CD4-positive, alpha-beta T cell treated with Interleukin-2 at 100 ng/mL for 4 hours (primary cell): ENCODE measurements at regions not wholly inside any gene's neighbourhood (a gene's known extent, or its start where the extent isn't known, plus 50 kb on each side); places are given as distances from the start of the nearest gene placed in this dataset.

ENCODE experiments used
- DNase-seq: peaks from one replicate; pipeline ENCODE4 v3.0.0-alpha.2; 2020; ENCODE audit warnings: low spot score

DNA sequence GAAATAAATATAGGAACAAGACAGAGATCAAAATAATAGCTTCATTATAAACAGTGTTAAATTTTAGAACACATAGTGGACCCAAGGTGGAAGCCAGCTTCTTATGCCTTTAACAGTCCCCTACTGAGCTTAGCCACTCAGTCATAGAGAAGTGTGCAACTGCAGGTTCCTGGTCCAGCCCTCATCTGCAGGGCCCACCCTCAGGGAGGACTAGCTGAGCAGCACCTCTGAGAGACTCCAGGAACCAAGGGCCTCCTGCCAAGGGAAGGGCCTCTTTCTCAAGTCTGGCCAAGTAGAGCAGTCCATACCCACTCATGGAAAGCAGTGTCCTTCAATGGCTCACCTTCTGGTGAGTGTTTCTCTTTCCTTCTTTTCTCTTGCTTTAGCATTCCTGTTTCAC, 173.7 kb upstream of the PRPS1L1 start:
- no peak for DNase-seq

DNA sequence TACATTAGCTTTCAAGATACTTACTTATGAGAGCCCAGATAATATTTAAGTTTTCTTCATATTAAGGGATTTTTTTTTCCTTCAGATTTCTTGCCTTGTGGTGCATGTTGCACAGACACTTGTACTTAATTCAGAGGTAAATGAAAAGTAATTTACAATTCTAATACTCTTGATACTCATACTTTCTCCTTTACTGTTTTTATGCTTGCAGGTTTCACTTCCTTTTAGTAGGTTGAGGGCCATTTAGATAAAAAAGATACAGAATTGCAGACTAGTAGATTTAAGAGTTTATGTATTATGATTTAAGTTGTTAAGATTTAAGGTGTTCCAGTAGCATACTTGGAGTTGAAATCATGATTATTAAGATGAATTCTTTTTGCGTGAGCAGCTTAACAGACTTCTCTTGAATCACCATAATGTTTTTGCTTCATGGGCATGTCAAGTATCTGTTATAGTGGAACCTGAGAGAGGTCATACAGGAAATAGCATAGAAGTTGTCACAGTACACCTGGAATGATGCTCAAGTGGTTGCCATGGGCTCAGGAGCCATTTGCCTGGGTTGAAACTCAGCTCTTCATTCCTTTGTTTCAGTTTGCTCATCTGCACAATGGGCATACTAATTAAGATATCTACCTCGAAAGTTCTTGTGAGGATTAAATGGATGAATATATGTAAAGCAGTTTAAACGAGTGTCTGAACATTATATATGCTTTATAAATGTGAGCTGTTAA, 174.8 kb upstream of the PRPS1L1 start:
- DNase-seq: no peak

DNA sequence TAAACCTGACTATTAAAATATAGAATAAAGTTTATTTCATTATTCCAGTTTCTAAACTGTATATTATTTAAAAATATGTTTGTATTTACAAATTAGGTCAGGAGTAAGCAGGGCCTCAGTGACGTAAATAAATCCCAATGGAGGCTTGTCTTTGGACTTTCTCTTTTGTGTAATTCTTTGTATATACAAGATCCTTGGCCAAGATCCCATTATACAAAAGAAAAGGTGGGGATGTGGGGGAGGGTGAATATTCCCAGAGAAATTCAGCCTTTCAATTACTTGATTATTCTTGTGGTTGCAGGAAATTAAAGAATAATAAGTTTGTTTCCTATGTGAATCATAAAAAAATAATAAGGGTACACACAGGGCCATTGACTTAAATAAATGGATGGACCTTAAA, 178.7 kb upstream of the PRPS1L1 start:
- no peak for DNase-seq

DNA sequence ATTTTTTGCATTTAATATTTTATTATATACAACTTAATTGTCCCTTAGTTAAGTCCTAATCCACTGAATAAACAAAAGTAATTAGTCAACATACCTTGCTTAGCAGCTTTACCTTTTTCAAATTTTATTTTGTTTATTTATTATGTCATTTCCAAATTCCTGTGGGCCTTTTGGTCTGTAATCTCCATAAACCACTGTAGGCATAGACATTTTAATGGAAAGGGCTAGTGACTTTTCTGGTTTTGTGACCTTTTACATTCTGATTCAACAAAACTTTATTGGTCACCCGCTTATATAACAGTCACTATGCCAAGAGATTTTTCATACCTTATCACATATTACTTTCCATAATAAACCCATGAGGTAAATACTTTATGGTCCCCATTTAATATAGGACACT, 181.3 kb upstream of the PRPS1L1 start:
- DNase-seq: no peak

DNA sequence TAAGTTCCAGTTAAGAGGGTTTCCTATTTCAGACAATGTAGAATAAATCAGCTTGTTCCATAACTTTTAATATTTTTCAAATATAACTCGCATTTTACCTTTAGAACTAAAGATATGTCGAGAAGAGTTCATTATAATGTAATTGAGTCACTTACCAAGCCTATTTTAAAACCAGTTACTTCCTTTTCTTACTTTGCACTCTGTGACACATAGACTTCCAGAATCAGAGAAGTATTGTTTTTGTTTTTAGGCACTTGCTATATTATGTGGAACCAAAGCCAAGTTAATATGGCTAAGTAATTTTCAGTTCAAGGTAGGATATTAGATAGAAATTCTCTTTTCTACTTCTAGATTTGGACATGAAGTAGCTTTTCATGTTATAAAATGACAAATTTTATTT, 182.7 kb upstream of the PRPS1L1 start:
- DNase-seq: no peak

DNA sequence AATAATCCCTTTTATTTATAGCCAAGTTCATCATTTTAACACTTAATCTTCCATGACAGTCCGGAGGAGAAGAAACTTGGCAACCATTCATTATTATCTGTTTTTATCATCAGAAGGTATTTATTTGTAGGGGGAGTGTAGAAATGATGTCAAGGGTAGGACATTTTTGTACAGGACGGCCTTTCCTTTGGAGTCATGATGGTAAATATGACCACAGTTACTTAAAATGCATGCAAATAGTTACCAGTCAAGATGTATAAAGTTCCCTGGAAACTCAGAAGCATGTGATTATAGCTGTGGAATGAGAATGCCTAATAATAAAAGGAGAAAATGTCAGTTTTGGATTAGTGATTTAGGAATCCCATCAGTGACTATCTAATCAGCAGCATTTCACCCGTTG, 183.1 kb upstream of the PRPS1L1 start:
- no peak for DNase-seq

DNA sequence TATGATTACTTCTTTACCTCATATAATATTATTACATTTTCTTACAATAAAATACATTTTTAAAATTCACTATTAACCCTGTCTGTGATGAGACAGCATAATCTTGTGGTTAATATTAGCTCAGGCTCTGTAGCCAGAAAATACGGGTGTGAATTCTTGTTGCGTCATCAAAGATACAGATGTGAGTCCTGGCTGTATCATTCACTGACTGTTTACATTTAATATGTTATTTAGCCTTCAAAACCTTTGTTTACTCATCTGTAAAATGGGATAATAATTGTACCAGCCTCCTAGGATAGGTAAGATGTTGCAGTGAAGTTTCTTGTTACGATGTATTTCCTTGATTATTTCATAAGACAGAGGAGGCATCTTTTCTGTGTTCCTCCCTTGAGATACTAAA, 184.7 kb upstream of the PRPS1L1 start:
- no peak for DNase-seq

DNA sequence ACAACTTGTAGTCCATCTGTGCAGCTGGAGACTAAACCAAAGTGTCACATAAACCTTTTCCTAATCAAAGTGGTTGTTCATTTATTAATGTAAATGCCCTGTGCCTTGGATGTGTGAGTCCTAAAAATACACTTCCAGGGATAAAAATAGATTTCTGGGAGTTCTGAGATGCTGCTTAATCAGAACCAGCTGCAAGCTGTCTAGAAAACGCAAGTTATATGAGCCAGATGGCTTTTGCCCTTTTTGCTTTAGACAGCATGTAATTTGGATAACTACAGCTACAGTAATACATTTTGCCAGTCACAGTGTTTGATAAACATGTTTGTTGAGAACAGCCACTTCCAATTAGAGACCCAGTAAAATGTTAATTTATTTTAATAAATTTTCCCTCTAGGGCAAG, 185.1 kb upstream of the PRPS1L1 start:
- no peak for DNase-seq

DNA sequence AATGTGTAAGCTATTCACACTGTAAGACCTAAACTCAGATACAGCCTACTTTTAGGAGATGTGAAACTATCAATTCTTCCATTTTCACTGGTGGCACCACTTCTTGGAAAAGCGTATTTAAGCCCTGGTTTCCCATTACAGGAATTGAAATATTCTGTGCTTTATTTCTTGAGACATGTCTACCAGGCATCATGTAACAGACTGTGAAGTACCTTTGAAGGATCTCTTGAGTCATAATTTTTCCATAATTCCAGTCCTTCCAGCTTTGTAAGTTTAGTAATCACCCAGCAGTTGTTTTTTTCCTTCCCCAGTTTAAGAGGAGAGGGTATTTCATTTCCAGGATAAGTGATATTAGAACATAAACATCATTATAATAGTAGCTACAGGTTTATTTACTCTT, 186.0 kb upstream of the PRPS1L1 start:
- no peak for DNase-seq

DNA sequence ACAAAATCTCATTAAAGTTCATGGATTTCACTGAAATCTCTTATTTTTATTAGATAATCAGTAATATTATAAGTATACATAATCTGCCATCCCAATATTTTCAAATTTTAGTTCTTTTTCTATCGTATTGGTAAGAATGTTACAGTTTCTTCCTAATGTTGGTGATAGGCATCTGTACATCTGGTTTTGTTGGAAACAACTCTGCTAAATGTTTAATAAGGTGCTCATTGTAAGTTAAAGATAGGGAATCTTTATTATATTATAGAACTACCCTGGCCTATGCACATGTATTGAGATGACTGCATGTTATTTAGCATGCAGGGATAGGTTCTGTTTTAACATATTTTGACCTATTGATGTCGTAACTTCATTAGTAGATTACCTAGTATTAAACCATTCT, 188.6 kb upstream of the PRPS1L1 start:
- DNase-seq: no peak

DNA sequence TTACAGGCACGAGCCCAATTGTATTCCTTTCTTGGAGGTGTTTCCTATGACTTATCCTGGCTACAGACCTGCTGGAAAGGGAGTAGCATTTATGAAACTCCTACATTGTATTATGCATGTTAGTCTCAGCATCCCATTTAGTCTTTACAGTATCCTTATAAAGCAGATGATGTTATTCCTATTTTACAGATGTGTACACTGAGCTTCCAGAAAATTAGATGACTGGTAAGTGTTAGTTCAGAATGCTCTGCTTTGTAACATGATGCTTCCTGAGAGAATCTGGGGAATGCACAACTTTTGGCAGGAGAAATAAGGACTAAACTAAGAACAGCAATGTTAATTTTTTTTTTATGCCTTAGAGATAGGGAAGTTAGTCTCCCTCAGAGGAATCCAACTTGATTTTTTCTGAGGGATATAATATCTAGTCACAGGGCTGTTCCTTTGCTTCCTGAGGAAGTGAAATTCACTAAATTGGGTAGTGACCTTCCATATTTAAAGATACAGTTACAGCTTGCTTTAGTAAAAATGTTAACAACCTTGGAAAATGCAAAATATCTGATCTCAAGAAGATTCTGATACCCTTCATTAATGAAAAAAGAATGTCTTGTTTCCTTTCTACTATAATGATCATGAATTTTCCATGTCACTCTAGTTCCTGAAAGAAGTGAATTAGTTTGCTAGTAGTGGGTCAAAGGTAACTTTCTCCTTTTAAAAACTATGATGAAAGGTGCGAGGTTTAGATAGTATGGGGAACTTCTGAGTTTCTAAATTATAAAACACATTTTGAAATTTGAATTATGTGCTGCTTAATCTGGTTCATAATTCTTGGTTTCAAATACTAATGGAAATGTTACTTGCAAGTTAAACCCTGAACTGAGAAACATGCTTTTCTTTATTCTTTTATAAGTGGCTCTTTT, 194.0 kb upstream of the PRPS1L1 start:
- DNase-seq: no peak

DNA sequence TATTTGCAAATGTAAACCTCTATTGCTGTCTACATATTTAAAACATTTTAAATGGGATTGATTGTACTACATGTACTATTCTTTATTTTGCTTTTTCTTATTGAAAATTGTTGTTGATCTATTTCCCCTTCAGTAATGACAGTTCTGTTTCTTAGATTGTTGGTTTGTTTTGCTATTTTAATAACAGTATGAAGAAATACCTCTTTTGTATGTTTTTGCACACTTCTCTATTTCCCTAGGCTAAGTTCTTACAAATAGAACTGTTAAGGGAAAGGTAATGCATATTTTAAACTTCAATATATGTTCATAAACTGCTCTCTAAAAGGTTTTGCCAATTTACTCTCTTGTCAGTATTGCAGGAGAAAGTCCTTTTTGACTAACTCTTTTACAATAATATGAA, 195.0 kb upstream of the PRPS1L1 start:
- no peak for DNase-seq

DNA sequence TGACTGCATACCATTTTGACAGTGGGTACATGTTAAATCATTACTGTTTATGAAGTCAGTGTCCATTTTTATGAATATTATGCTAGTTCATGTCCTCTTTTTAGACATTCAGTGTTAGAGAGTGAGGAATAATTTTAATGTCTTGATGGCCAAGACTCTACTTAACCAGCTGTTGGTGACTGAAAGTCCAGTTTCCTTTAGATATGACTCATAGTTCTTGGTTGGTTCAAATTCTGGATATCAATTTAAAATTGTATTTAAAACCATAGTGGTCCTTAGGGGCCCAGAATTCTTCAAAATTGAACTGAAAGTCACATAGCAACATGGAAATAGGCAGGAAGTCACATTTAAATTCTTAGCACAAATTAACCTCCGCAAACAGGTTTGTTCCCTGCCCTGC, 196.5 kb upstream of the PRPS1L1 start:
- no peak for DNase-seq

DNA sequence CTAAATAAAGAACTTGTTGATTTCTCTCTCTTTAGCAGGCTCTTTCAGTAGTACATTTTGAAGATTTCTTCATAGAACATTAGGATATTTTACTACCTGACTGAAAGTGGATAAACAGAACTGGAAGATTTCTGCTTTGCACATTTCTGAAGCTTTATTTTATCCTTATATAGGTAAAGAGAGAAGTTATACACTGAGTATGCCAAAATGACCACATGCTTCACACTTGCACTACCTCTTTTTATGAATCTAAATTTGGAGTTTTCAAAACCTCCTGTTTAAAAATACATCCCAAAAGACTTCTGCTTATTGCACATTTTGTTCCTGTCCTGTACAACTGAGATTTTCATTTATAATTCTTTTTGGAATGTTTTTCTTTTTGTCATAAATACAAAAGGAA, 197.4 kb upstream of the PRPS1L1 start:
- no peak for DNase-seq

DNA sequence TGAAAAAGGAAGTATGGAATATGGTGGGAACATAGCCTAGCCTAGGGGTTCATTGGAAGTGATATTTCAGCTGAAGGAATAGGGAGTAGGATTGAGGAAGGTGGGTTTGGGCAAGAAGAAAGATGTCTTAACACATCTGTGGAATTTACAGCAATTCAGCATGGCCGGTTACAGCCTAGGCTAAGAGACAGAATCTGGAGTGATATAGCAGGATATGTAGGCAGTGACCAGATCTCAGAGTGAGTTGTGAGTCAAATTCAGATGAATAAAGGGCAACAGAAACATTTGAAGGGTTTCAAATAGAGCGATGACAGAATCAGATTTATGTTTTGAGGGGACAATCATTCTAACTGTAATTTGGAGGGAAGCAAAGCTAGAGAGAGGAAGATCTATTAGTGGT, 199.0 kb upstream of the PRPS1L1 start:
- DNase-seq: no peak

DNA sequence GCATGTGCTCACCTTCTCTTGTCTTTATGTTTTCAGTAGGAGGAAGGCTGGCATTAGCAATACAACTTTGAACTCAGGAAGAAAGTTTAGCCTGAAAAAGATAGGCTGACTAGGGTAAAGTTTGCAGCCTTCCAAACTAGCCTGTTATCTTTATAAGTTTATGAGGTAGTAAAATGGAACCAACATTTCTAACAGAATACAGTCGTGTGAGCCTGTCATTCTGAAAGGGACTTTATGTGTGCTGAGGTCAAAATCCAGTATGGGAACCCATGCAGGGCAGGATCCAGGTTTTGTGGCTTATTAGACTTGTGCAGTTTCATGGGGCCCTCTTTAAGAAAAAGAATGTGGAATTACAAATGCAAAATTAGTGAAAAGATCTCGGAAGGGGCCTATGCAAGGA, 201.0 kb upstream of the PRPS1L1 start:
- DNase-seq: no peak

DNA sequence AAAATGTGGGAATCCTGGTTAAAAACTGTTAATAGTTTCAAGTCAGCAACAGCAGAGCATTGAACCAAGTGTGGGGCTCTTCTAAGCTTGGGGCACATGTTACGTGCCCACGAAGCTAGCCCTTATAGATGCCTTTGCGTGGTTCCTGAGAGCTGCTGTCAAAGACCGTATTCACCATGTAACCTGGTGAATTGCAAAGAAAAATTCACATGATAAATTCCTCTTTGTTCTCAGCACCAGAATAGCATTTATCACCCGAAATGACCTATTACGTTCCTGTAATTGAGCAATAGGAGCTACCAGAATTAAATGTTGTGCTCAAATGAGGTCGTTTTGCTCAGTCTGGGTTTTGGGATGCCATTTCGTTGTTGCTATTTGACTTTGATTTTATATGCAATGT, 202.6 kb upstream of the PRPS1L1 start:
- DNase-seq: no peak

DNA sequence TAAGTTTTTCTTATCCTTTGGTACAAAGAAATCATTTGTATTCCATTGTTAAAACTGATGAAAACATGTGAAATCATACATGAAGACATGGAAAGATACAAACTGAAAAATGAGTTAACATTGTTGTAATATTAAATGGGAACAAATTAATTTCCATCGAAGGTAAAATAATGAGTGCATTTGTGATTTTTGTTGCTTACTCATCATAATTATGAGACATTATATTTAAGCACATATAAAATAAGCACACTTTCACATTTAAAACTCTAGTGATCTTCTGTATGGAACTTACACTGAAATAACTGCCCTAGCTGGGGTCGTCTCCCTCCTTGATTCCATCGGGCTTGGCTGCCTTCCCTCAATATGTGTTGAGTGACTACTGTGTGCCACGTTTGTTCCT, 204.2 kb upstream of the PRPS1L1 start:
- no peak for DNase-seq

DNA sequence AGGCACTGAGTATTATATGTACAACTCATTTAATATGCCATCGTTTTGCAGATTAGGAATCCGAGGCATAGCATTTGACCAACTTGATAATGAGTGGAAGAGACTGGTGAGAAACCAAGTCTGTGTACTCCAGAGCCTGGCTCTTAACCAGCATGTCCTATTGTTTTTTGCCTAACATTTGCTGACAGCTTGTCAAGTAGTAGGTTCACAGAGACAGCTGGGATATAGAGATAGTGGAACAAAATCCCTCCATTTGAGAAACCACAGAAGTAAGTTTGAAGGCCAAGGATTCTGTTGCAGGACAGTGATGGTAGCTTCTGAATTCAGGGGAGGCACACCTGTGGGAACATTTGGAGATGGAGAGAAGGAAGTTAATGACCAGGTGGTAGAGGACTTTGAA, 206.9 kb upstream of the PRPS1L1 start:
- no peak for DNase-seq

DNA sequence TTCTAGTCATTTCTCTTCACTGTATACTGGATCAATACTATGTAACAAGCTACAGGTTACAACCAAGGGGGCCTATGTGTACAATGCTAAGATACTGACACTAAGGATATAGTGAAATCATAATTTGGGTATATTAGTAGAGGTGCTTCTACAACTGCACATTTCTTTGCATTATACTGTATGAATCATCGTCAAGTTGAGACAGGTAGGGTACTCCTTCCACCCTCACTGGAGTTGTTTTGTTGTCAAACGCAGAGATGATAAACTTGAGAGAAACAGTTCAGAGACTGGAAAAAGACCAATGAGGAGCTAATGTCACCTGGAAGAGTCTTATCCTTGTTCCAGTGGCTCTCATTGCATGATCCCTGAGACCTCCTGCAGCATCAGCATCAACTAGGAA, 208.2 kb upstream of the PRPS1L1 start:
- DNase-seq: no peak

DNA sequence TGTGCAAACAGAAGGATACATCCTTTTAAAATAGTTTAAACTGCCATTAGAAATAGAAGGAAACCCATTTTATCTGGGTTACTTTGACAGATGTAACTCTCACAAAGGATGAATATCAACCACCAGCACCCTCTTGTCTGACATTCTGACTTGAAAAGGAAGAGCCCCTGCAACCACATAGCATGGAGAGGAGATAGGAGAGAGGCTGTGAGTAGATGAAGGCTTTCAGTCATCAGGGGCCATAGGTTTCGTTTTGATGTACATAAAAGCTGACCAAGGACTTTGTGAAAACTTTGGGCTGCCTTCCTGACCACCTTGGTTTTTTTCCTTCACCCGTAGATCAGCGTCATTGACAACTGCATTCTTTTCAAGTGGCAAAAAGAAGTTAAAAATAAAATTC, 211.6 kb upstream of the PRPS1L1 start:
- DNase-seq: no peak

DNA sequence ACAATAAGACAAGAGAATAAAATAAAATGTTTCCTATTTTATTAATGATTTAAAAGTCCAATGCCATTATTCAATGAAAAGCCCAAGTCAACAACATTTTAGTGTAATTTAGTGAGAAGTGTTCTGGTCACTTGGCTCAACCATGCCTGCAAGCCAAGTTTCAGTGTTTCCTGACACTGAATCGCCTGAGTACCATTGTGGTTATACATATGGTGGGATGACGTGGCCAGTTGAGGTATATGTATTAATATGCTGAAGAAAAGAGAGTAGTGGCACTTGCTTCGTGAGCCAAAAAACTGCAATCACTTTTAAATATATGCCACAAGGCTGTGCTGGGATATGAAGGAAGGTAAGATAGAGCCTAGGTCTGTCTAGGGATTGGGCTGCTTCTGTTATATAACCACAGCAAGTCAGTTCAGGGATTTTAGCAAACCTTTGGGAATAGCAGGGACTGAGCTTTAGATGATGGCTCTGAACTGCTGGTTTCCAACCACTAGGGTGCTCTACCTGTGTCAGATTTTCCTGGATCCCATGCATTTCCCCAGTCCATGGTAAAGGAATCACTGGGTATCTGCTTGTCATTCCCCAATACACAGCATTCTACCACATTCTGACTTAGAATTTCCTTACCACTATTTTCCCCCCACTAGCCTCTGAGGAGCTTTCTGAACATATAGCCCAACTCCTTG, 214.0 kb upstream of the PRPS1L1 start:
- no peak for DNase-seq

DNA sequence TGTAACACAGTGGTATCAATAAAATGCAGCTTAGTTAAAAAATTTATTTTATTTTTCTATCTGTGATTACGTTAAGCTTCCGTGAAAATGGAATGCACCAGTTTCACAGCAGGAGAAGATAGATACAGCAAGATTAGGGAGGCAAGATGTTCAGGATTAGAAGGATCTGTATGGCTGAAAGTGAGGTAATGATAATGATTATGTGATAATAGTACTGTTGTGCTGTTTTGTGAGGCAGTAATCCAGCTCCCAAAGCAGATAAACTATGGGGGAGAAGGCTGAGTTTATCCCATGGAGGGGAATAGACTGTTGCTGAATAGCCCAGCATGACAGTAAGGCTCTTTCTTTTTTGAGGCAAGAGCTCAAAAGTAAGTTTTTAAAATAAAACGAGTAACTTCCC, 216.1 kb upstream of the PRPS1L1 start:
- DNase-seq: no peak
